ENCODE measurements at regions not wholly inside any gene's neighbourhood (a gene's known extent, or its start where the extent isn't known, plus 50 kb on each side); places are given as distances from the start of the nearest gene placed in this dataset.

DNA sequence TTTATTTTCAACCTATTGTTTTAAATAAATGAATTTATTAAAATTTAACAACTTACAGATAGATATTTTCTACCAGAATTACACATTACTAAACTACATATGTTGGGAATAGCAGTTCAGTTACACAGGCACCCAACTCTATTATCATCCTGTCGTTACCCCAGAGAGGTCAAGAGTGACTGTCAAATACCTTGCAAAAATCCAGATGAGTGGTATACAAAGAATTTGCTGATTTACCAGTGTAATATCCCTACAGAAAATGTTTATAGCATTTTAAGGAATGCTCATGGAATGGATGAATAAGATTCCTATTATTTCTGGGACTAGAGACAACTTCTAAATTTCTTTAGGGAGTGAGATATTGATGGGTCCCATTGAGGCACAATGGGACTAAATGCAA lies 300.7 kb upstream of the RGS18 start:
- CTCF ChIA-PET: no interaction called here
- no peak for TF ChIP-seq CREM (CRISPR knock-in tag; IDR thresholded peaks at IDR 0.05)
- no peak for TF ChIP-seq NFE2L1 (CRISPR knock-in tag; IDR thresholded peaks at IDR 0.05)
- no peak for TF ChIP-seq HMGA2 (CRISPR knock-in tag; IDR thresholded peaks at IDR 0.05)
- TF ChIP-seq ZNF121 (CRISPR knock-in tag; IDR thresholded peaks at IDR 0.05): no peak
- TF ChIP-seq, protein P1, sequence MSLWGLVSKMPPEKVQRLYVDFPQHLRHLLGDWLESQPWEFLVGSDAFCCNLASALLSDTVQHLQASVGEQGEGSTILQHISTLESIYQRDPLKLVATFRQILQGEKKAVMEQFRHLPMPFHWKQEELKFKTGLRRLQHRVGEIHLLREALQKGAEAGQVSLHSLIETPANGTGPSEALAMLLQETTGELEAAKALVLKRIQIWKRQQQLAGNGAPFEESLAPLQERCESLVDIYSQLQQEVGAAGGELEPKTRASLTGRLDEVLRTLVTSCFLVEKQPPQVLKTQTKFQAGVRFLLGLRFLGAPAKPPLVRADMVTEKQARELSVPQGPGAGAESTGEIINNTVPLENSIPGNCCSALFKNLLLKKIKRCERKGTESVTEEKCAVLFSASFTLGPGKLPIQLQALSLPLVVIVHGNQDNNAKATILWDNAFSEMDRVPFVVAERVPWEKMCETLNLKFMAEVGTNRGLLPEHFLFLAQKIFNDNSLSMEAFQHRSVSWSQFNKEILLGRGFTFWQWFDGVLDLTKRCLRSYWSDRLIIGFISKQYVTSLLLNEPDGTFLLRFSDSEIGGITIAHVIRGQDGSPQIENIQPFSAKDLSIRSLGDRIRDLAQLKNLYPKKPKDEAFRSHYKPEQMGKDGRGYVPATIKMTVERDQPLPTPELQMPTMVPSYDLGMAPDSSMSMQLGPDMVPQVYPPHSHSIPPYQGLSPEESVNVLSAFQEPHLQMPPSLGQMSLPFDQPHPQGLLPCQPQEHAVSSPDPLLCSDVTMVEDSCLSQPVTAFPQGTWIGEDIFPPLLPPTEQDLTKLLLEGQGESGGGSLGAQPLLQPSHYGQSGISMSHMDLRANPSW (CRISPR knock-in tag; conservative IDR thresholded peaks at IDR 0.05; ENCODE audit: low read depth): no peak
- TF ChIP-seq FOXP1 (CRISPR knock-in tag; IDR thresholded peaks at IDR 0.05; ENCODE audit: borderline replicate concordance): no peak
- TF ChIP-seq, protein P2, sequence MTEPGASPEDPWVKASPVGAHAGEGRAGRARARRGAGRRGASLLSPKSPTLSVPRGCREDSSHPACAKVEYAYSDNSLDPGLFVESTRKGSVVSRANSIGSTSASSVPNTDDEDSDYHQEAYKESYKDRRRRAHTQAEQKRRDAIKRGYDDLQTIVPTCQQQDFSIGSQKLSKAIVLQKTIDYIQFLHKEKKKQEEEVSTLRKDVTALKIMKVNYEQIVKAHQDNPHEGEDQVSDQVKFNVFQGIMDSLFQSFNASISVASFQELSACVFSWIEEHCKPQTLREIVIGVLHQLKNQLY (CRISPR knock-in tag; IDR thresholded peaks at IDR 0.05): no peak
- no peak for TF ChIP-seq ZNF138 (CRISPR knock-in tag; conservative IDR thresholded peaks at IDR 0.05)
- TF ChIP-seq EMX1 (CRISPR knock-in tag; IDR thresholded peaks at IDR 0.05): no peak
- TF ChIP-seq TP53 (CRISPR knock-in tag; IDR thresholded peaks at IDR 0.05): no peak
- TF ChIP-seq, protein P3, sequence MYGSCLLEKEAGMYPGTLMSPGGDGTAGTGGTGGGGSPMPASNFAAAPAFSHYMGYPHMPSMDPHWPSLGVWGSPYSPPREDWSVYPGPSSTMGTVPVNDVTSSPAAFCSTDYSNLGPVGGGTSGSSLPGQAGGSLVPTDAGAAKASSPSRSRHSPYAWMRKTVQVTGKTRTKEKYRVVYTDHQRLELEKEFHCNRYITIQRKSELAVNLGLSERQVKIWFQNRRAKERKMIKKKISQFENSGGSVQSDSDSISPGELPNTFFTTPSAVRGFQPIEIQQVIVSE (CRISPR knock-in tag; IDR thresholded peaks at IDR 0.05; ENCODE audit: borderline replicate concordance): no peak
- TF ChIP-seq CBFB (CRISPR knock-in tag; IDR thresholded peaks at IDR 0.05; ENCODE audit: low read depth): no peak
- TF ChIP-seq OVOL2 (CRISPR knock-in tag; IDR thresholded peaks at IDR 0.05; ENCODE audit: borderline replicate concordance): no peak
- no peak for TF ChIP-seq SOX15 (CRISPR knock-in tag; IDR thresholded peaks at IDR 0.05)
- TF ChIP-seq MXD4 (CRISPR knock-in tag; IDR thresholded peaks at IDR 0.05; ENCODE audit: borderline replicate concordance): no peak
- Mint-ChIP-seq H3K36me3 (no peaks in the 10 kb centered on the region), H3K4me1 (peaks cover 13% of the 10 kb centered on the region), H3K4me3 (no peak overlapping the region), H3K9me3 (peaks cover 1% of the 10 kb centered on the region), H3K27me3 (ENCODE audit: low read depth) (no peaks in the 10 kb centered on the region), H3K27ac (no peak overlapping the region)
- POLR2A ChIA-PET: no interaction called here
- ATAC-seq (no peak), DNase-seq (ENCODE audit: low spot score) (no peak)

DNA sequence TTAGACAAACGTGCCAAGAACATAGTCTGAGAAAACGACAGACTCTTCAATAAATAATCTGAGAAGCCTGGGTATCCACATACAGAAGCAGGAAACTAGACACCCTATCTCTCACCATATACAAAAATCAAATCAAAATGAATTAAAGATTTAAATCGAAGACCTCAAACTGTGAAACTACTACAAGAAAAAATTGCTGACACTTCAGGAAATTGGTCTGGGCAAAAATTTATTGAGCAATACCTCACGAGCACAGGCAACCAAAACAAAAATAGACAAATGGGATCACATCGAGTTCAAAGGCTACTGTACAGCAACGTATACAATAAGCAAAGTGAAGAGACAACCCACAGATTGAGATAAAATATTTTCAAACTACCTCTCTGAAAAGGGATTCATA lies 292.8 kb upstream of the RGS18 start:
- CTCF ChIA-PET: no interaction called here
- ATAC-seq (no peak), DNase-seq (ENCODE audit: low spot score) (no peak)
- no peaks in the 10 kb centered on the region for H3K27me3 Mint-ChIP-seq (ENCODE audit: low read depth)
- TF ChIP-seq SOX15 (CRISPR knock-in tag; IDR thresholded peaks at IDR 0.05) (no peak), NFATC4 (CRISPR knock-in tag; IDR thresholded peaks at IDR 0.05) (no peak), ETV6 (CRISPR knock-in tag; IDR thresholded peaks at IDR 0.05) (no peak), TCF7 (CRISPR knock-in tag; IDR thresholded peaks at IDR 0.05; ENCODE audit: low read depth) (no peak), FOXK1 (CRISPR knock-in tag; IDR thresholded peaks at IDR 0.05) (no peak), CBFB (CRISPR knock-in tag; IDR thresholded peaks at IDR 0.05; ENCODE audit: low read depth) (no peak), ZBTB21 (CRISPR knock-in tag; IDR thresholded peaks at IDR 0.05; ENCODE audit: borderline replicate concordance) (no peak), MXD4 (CRISPR knock-in tag; IDR thresholded peaks at IDR 0.05; ENCODE audit: borderline replicate concordance) (no peak), ZNF121 (CRISPR knock-in tag; IDR thresholded peaks at IDR 0.05) (no peak)
- TF ChIP-seq, protein P3 (CRISPR knock-in tag; IDR thresholded peaks at IDR 0.05; ENCODE audit: borderline replicate concordance): no peak
- TF ChIP-seq, protein P4, sequence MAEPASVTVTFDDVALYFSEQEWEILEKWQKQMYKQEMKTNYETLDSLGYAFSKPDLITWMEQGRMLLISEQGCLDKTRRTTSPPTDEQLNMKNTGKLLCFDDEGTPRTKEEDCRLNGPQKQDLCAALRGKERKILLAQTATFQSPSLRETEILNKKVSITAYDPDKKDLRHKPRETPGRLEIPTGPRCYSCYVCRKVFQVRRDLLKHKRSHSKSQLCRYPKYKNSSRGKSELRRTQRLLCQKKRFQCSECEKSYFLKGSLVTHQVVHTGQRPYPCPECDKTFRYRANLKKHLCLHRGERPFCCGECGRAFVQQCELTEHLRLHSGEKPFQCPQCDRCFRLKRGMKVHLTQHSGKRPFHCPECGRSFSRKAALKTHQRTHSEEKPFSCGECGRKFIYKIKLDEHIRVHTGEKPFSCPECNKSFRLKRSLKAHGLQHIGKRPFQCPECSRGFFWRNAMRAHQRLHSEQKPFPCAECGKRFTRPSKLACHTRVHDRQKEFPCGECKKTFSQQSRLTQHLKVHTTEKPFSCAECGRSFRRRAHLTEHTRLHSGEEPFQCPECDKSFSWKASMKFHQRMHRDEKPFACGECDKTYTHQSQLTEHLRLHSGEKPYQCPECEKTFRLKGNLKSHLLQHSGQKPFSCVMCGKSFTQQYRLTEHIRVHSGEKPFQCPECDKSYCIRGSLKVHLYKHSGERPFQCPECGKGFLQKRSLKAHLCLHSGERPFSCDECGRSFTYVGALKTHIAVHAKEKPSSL (CRISPR knock-in tag; conservative IDR thresholded peaks at IDR 0.05): no peak
- TF ChIP-seq, protein P5, sequence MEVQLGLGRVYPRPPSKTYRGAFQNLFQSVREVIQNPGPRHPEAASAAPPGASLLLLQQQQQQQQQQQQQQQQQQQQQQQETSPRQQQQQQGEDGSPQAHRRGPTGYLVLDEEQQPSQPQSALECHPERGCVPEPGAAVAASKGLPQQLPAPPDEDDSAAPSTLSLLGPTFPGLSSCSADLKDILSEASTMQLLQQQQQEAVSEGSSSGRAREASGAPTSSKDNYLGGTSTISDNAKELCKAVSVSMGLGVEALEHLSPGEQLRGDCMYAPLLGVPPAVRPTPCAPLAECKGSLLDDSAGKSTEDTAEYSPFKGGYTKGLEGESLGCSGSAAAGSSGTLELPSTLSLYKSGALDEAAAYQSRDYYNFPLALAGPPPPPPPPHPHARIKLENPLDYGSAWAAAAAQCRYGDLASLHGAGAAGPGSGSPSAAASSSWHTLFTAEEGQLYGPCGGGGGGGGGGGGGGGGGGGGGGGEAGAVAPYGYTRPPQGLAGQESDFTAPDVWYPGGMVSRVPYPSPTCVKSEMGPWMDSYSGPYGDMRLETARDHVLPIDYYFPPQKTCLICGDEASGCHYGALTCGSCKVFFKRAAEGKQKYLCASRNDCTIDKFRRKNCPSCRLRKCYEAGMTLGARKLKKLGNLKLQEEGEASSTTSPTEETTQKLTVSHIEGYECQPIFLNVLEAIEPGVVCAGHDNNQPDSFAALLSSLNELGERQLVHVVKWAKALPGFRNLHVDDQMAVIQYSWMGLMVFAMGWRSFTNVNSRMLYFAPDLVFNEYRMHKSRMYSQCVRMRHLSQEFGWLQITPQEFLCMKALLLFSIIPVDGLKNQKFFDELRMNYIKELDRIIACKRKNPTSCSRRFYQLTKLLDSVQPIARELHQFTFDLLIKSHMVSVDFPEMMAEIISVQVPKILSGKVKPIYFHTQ (CRISPR knock-in tag; IDR thresholded peaks at IDR 0.05): no peak
- TF ChIP-seq, protein P6, sequence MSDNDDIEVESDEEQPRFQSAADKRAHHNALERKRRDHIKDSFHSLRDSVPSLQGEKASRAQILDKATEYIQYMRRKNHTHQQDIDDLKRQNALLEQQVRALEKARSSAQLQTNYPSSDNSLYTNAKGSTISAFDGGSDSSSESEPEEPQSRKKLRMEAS (CRISPR knock-in tag; IDR thresholded peaks at IDR 0.05): no peak
- no peak overlapping the region for H3K27ac Mint-ChIP-seq
- POLR2A ChIA-PET: no interaction called here
- H3K9me3 Mint-ChIP-seq: peaks cover 9% of the 10 kb centered on the region
- H3K4me3 Mint-ChIP-seq: no peak overlapping the region
- H3K36me3 Mint-ChIP-seq: no peaks in the 10 kb centered on the region
- H3K4me1 Mint-ChIP-seq: peaks cover 4% of the 10 kb centered on the region
